A673 (cell line): ENCODE measurements at regions not wholly inside any gene's neighbourhood (a gene's known extent, or its start where the extent isn't known, plus 50 kb on each side); places are given as distances from the start of the nearest gene placed in this dataset.

Experiments
- BruUV-seq: library from RNA; stranded (reverse); fragments of 400-500 nt; replicated peaks from 2 replicates; lab custom pipeline; 2021; lab: Mats Ljungman, UMichigan
- CTCF ChIA-PET: fragments of 300-600 bp; sonication (Branson Sonifier 250); formaldehyde crosslinking; loops from one replicate; lab custom pipeline; 2022; ENCODE audit warnings: antibody characterized with exemption; lab: Charles Lee
- POLR2A ChIA-PET: fragments of 300-600 bp; sonication (Branson Sonifier 250); formaldehyde crosslinking; loops from one replicate; lab custom pipeline; 2022; ENCODE audit warnings: antibody characterized with exemption; ENCODE audit not compliant: low non-redundant PET; lab: Charles Lee
- DNase-seq: peaks from one replicate; pipeline ENCODE4 v3.0.0-alpha.2; 2015; ENCODE audit warnings: low spot score
- H3K27ac ChIP-seq: fragments of 200-600 bp; sonication (generic); 2 replicates; pipeline ENCODE4 v1.5.1; 2016; ENCODE audit warnings: mixed run types, low read depth, mild to moderate bottlenecking, mixed read lengths, antibody characterized with exemption, low read length; ENCODE audit not compliant: poor library complexity, severe bottlenecking
- H3K27me3 ChIP-seq: fragments of 200-600 bp; sonication (generic); replicated peaks from 2 replicates; pipeline ENCODE4 v1.6.1; 2017; ENCODE audit warnings: mixed run types, low read depth, mild to moderate bottlenecking, mixed read lengths, antibody characterized with exemption, low read length; ENCODE audit not compliant: insufficient read depth, poor library complexity
- H3K36me3 ChIP-seq: fragments of 200-600 bp; sonication (generic); 2 replicates; pipeline ENCODE4 v1.6.1; 2016; ENCODE audit warnings: mixed run types, mild to moderate bottlenecking, mixed read lengths, antibody characterized with exemption, low read length; ENCODE audit not compliant: insufficient read depth, poor library complexity, severe bottlenecking
- H3K4me1 ChIP-seq: fragments of 200-600 bp; sonication (generic); 2 replicates; pipeline ENCODE4 v1.6.1; 2017; ENCODE audit warnings: mixed run types, mild to moderate bottlenecking, mixed read lengths, antibody characterized with exemption, low read length; ENCODE audit not compliant: insufficient read depth, poor library complexity, severe bottlenecking
- H3K4me3 ChIP-seq: fragments of 200-600 bp; sonication (generic); 2 replicates; pipeline ENCODE4 v1.5.1; 2016; ENCODE audit warnings: low read depth, mixed run types, mild to moderate bottlenecking, mixed read lengths, low read length; ENCODE audit not compliant: poor library complexity, severe bottlenecking
- H3K9me3 ChIP-seq: fragments of 200-600 bp; sonication (generic); 2 replicates; pipeline ENCODE4 v1.6.1; 2016; ENCODE audit warnings: mixed run types, low read depth, mild to moderate bottlenecking, mixed read lengths, antibody characterized with exemption, low read length; ENCODE audit not compliant: poor library complexity, severe bottlenecking
- CTCF ChIP-seq: fragments of 300-800, 200-600 bp; sonication (generic); conservative IDR thresholded peaks from 2 replicates; pipeline ENCODE4 v1.5.1; 2017; ENCODE audit warnings: low read depth, mild to moderate bottlenecking, antibody characterized with exemption, low read length, moderate library complexity, mixed read lengths
- EZH2 ChIP-seq: fragments of 200-600 bp; sonication (generic); IDR thresholded peaks from 2 replicates; pipeline ENCODE4 v1.6.1; 2017; ENCODE audit warnings: borderline replicate concordance, low read depth, mild to moderate bottlenecking, mixed read lengths, antibody characterized with exemption, low read length; ENCODE audit not compliant: poor library complexity, severe bottlenecking
- intact Hi-C: fragments of 100-400 bp; cut with micrococcal nuclease; formaldehyde crosslinking; loops from one replicate; pipeline ENCODE4 v1.10.0; 2022; ENCODE audit not compliant: unreplicated experiment

GRCh38 chr9:119033596-119033995 lies 335.6 kb downstream of the BRINP1 start:
- ChIA-PET CTCF (no interaction called here), POLR2A (no interaction called here)
- DNase-seq = no peak
- H3K27me3 ChIP-seq = no peaks in the 10 kb centered on the region
- no peaks in the 10 kb centered on the region for H3K36me3 ChIP-seq
- TF ChIP-seq CTCF (no peak), EZH2 (no peak)
- peaks cover 3% of the 10 kb centered on the region for H3K9me3 ChIP-seq
- H3K4me3 ChIP-seq = no peak overlapping the region
- BruUV-seq = no TSS peak
- intact Hi-C loops = no loop called here
- H3K27ac ChIP-seq = no peak overlapping the region
- no peaks in the 10 kb centered on the region for H3K4me1 ChIP-seq

GRCh38 chr9:119036969-119037368 lies 332.3 kb downstream of the BRINP1 start:
- ChIA-PET POLR2A (no interaction called here), CTCF (no interaction called here)
- intact Hi-C loops = no loop called here
- H3K9me3 ChIP-seq = peaks cover 4% of the 10 kb centered on the region
- H3K4me3 ChIP-seq = no peak overlapping the region
- no peaks in the 10 kb centered on the region for H3K4me1 ChIP-seq
- no peaks in the 10 kb centered on the region for H3K27me3 ChIP-seq
- H3K27ac ChIP-seq = no peak overlapping the region
- no peak for DNase-seq
- TF ChIP-seq CTCF (no peak), EZH2 (no peak)
- no peaks in the 10 kb centered on the region for H3K36me3 ChIP-seq
- BruUV-seq = no TSS peak

- Histone ChIP-seq H3K36me3 (no peaks in the 10 kb centered on the region), H3K9me3 (peaks cover 7% of the 10 kb centered on the region), H3K27me3 (no peaks in the 10 kb centered on the region), H3K4me1 (no peaks in the 10 kb centered on the region), H3K4me3 (no peak overlapping the region), H3K27ac (no peak overlapping the region)
- ChIA-PET CTCF (no interaction called here), POLR2A (no interaction called here)
- TF ChIP-seq CTCF = no peak
- TF ChIP-seq EZH2 = no peak
- intact Hi-C loops = no loop called here
- no peak for DNase-seq
- BruUV-seq = no TSS peak
Observed at GRCh38 chr9:119043996-119044395, 325.2 kb downstream of the BRINP1 start.
